GM18873 (cell line): ENCODE measurements at regions not wholly inside any gene's neighbourhood (a gene's known extent, or its start where the extent isn't known, plus 50 kb on each side); places are given as distances from the start of the nearest gene placed in this dataset.
"Not testable (repeated sequence)": the region's sequence is repeated elsewhere in the genome, so short reads cannot be mapped to it uniquely, and the experiment has no call there.

ENCODE experiments used
- ATAC-seq: cut with Tn5 transposase; IDR thresholded peaks from one replicate; pipeline ENCODE4 v1.9.1; 2021; ENCODE audit warnings: mild to moderate bottlenecking, moderate library complexity, moderate number of reproducible peaks; ENCODE audit not compliant: unreplicated experiment, low FRiP score

GRCh38 chr13:84192125-84192524 is 309.9 kb upstream of the SLITRK1 start:
- ATAC-seq = no peak

GRCh38 chr13:84191139-84191538 is 308.9 kb upstream of the SLITRK1 start:
- ATAC-seq = no peak

DNA sequence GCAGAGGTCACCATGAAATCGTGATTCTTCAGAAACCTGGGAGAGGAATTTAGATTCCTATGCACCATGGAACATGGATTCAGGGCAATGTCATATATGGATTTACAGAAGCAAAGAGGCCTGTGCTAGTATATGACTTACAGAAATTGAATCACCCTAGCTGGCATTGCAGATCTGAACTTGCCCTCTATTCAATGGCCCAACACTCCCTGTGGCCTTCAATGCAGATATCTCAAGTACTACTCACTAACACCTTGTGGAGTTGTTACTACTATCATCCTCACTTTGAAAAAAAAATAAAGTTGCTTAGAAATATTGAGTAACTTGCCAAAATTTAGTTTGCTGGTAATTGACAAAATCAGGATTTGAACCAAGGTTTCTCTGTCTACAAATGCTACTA is 305.4 kb upstream of the SLITRK1 start:
- ATAC-seq = no peak

GRCh38 chr13:84139561-84140158 is 257.4 kb upstream of the SLITRK1 start:
- no peak for ATAC-seq

- ATAC-seq = peak; percentile 100
These were observed 255.0 kb upstream of the SLITRK1 start for GRCh38 chr13:84137292-84137691.

DNA sequence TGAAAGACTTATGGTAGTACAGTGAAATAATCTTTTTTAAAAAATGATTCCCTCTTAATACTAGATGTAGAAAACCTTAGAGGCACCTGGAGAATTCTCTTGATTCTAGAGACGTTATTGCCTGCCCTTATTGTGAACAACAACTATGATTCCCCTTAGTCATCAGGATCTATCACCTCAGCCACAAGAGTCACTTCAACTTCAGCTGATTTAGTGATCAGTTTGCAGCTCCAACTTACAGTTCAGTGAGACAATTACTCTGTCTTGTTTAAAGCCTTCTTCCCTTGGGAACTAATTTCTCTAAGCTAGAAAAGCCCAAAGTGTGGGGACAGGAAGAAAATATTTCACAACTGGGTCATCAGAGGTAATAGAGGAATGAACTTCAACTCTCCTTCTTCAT is 254.3 kb upstream of the SLITRK1 start:
- ATAC-seq = no peak

GRCh38 chr13:84132491-84132890 is 250.2 kb upstream of the SLITRK1 start:
- no peak for ATAC-seq

DNA sequence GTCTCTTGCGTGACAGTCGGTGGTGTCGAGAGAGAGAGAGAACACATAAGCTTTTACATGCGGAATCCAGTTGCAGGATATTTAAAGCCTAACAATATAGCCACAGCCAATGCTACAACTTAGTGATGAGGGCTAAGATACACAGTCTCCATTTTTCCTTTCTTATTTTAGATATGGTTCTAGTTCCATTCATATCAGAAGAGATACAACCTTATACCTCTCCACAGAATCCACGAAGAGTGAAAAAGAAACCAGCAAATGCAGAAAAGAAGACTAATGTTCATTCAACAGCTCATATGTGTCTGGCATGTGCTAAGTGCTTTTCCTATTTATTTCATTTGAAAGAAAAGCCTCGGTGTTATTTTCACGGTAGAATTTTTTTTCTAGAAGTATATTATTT is 249.0 kb upstream of the SLITRK1 start:
- no peak for ATAC-seq

- ATAC-seq = no peak
These were observed 248.3 kb upstream of the SLITRK1 start for GRCh38 chr13:84130495-84131114.

DNA sequence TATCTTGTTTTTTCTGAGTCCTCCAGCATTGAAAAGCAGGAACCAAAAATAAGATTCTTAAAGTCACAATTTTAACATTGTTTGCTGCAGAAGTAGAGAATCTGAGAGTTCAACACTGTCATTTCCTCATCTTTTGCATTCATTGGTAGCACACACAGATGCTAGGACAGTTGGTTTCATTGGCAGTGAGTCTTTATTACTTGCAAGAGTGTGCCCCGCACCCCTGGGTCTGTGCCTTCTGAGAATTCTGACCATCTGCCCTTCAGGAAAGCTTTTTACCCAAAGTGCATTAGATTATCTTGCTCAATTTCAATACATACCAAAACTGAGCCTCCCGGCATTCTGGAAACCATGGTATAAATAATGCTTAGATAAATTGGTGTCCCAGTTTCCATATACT is 247.7 kb upstream of the SLITRK1 start:
- ATAC-seq = no peak

- ATAC-seq = no peak
These were observed 245.4 kb upstream of the SLITRK1 start for GRCh38 chr13:84127597-84128128.

DNA sequence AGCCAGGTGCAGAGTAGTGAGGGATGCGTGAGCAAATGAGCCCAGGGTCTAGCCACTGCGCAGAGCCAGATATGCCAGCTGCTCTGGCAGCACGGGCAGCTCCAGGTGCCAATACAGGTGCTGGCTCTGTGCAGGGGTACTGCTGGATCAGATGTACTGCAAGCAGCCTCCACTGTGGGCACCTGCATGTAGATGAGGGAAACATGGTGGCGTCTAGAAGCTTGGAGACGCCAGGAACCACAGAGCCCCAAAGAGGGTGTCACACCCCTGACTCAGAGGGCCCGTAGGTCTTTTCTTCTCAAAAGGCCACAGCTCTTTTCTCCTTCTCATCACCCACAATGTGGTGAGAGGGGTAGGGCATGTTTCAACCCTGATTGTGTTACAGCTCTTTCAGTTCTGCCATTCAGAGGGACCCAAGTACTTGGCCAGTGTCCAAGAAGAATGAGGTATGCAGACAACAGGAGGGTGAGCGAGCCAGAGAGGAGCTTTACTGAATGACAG is 244.4 kb upstream of the SLITRK1 start:
- ATAC-seq = no peak

DNA sequence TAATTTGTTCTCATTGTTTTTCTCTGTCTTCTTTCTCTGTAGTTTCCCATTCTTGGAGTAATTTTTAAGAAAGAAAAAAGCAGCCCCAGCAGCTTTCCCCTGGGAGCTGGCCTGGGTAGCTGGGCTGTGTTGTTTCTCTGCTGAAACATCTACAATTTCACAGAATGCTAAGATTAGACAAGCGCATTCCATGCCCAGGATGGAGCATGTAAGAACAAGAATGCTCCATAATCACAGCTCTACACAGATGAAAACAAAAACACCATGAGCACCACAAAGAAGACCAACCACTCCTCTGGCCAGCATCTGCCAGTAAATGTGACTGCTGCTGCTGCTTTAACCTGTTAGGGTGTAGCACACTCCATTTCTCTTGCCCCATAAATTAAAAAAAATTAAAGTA is 239.2 kb upstream of the SLITRK1 start:
- ATAC-seq = no peak

GRCh38 chr13:84118839-84119409 is 236.7 kb upstream of the SLITRK1 start:
- no peak for ATAC-seq

DNA sequence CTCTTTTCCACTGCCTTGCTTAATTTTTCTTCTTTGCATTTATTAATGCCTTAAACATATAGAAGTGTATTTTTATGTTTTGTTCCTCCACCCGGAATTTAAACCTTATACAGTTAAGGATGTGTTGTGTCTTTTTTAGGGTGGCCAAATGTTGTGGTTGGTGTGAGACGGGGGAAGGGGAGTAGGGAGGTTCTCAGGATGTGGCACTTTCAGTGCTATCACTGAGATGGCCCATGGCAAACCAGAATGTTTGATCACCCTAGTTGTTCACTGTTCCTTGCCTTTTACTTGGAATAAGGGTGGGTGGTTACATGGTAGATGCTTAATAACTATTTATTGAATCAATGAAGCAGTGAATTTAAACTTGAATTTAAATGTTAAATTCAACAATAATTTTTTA is 216.0 kb upstream of the SLITRK1 start:
- ATAC-seq = no peak

- ATAC-seq = no peak
These were observed 214.9 kb upstream of the SLITRK1 start for GRCh38 chr13:84097148-84097547.

DNA sequence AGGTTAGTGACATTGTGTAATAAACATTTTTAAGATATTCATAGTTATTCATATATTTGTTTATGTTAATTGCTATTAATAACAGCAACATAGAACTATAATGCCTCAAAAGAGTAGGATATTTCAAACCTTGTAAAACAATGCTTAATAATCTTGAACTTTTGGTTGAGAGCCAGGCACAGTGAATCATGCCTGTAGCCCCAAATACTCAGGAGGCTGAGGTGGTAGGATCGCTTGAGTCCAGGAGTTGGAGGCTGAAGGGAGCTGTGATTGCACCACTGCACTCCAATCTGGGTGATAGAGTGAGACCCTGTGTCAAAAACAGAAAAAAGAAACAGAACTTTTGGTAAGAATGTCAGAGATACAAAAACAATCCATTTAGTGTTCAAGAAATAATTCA is 213.9 kb upstream of the SLITRK1 start:
- no peak for ATAC-seq

DNA sequence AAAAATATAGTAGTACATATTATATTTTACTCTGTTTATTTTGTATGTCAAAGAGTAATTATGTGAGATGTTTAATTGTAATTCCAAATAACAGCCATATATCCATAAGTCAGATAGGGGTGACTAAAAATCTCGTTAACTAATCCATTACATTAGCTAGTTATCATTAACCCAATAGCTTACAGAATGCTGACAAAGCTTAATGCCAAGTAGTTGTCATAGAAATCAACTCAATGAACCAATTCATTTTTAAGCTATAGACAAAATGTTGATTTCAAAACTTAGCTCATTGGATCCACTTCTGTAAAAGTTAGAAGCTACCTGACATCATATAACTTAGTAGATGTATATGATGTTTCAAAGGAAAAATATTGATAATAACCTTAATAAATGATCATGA is 206.7 kb upstream of the SLITRK1 start:
- ATAC-seq = no peak

DNA sequence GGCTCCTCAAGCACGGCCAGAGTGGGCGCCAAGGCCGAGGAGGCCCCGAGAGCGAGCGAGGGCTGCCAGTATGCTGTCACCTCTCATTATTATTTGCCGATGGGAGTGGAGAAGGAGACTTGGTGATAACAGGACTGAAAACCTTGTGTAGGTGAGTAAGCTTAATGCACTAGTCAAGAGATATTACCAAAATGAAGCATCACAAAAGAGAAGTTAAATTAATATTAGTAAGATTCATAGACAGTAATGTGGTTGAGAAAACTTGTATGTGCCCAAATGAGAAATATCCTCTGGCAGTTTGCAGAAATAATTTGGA is 204.5 kb upstream of the SLITRK1 start:
- ATAC-seq = no peak

GRCh38 chr13:84086098-84086846 is 204.0 kb upstream of the SLITRK1 start:
- ATAC-seq = not testable (repeated sequence)

DNA sequence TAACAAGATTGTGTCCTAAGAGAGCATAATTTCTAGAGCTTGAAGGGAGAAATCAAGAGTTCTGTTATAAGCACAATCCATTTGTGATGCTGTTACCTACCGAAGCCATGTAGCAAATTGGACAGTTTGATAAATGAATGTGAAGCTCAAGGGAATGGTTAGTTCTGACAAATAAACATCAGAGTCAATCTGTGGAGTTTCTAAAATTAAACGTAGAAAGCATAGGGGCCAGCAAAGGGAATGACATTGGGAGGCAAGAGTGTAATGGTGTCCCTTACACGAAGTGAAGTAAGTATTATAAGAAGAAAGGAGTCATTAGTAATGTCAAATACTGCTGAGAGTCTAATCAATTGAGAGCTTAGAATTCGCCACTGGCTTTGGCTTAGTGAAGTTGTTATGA is 200.2 kb upstream of the SLITRK1 start:
- ATAC-seq = no peak
